D721Med (cell line): ENCODE measurements at regions not wholly inside any gene's neighbourhood (a gene's known extent, or its start where the extent isn't known, plus 50 kb on each side); places are given as distances from the start of the nearest gene placed in this dataset.

Experiments used
- DNase-seq: peaks from one replicate; pipeline ENCODE4 v3.0.0; 2011; ENCODE audit warnings: low spot score; ENCODE audit not compliant: insufficient read length
- FAIRE-seq: peaks from 2 replicates; lab custom pipeline; 2011; peaks lifted over from hg19 to GRCh38; lab: Jason Lieb, UNC
- CTCF ChIP-seq: IDR thresholded peaks from 2 replicates; pipeline ENCODE4 v1.5.1; 2012; ENCODE audit warnings: mild to moderate bottlenecking, control low read depth; ENCODE audit not compliant: insufficient read depth; ENCODE audit errors: missing control alignments

GRCh38 chr12:94080341-94081009 is 67.9 kb upstream of the PLXNC1 start:
- no peak for FAIRE-seq
- no peak for DNase-seq

GRCh38 chr12:94082690-94083089 is 65.7 kb upstream of the PLXNC1 start:
- no peak for TF ChIP-seq CTCF
- FAIRE-seq, result no peak

More at GRCh38 chr12:94080341-94081009, 67.9 kb upstream of the PLXNC1 start:
- TF ChIP-seq CTCF, result no peak

GRCh38 chr12:94089891-94090290 is 58.5 kb upstream of the PLXNC1 start:
- TF ChIP-seq CTCF, result no peak
- FAIRE-seq (no peak), DNase-seq (no peak)

More at GRCh38 chr12:94082690-94083089, 65.7 kb upstream of the PLXNC1 start:
- DNase-seq, result no peak

GRCh38 chr12:94091624-94092023 is 56.8 kb upstream of the PLXNC1 start:
- TF ChIP-seq CTCF, result no peak
- DNase-seq (no peak), FAIRE-seq (no peak)

GRCh38 chr12:94092516-94093241 is 55.7 kb upstream of the PLXNC1 start:
- TF ChIP-seq CTCF, result no peak
- no peak for DNase-seq
- no peak for FAIRE-seq

- FAIRE-seq, result no peak
- TF ChIP-seq CTCF, result no peak
Observed at GRCh38 chr12:94094700-94095099, 53.7 kb upstream of the PLXNC1 start.

GRCh38 chr12:94095618-94096017 is 52.8 kb upstream of the PLXNC1 start:
- no peak for TF ChIP-seq CTCF
- DNase-seq, result no peak
- FAIRE-seq, result no peak

More at GRCh38 chr12:94094700-94095099, 53.7 kb upstream of the PLXNC1 start:
- DNase-seq, result no peak
